Neural progenitor cell (in vitro differentiated cells): ENCODE measurements at regions not wholly inside any gene's neighbourhood (a gene's known extent, or its start where the extent isn't known, plus 50 kb on each side); places are given as distances from the start of the nearest gene placed in this dataset.

Source experiments
- DNase-seq: peaks from one replicate; pipeline ENCODE4 v3.0.0-alpha.2; 2016; ENCODE audit warnings: low spot score
- H2AFZ ChIP-seq: fragments of 200-600 bp; sonication (generic); replicated peaks from 2 replicates; pipeline ENCODE4 v1.6.1; 2016; ENCODE audit warnings: antibody characterized with exemption
- H3F3A ChIP-seq: fragments of 200-600 bp; sonication (generic); 2 replicates; pipeline ENCODE4 v1.6.1; 2016; ENCODE audit warnings: antibody characterized with exemption, low read depth
- H3K27ac ChIP-seq: fragments of 200-600 bp; sonication (generic); 2 replicates; pipeline ENCODE4 v1.5.1; 2016; ENCODE audit warnings: mild to moderate bottlenecking
- H3K27me3 ChIP-seq: fragments of 200-600 bp; sonication (generic); 2 replicates; pipeline ENCODE4 v1.6.1; 2016; ENCODE audit warnings: mild to moderate bottlenecking, moderate library complexity
- H3K36me3 ChIP-seq: fragments of 200-600 bp; sonication (generic); 2 replicates; pipeline ENCODE4 v1.5.1; 2016
- H3K4me1 ChIP-seq: fragments of 200-600 bp; sonication (generic); 2 replicates; pipeline ENCODE4 v1.6.1; 2016; ENCODE audit warnings: mixed run types
- H3K4me2 ChIP-seq: fragments of 200-600 bp; sonication (generic); 2 replicates; pipeline ENCODE4 v1.6.1; 2016
- H3K4me3 ChIP-seq: fragments of 200-600 bp; sonication (generic); 2 replicates; pipeline ENCODE4 v1.5.1; 2016
- H3K79me2 ChIP-seq: fragments of 200-600 bp; sonication (generic); 2 replicates; pipeline ENCODE4 v1.6.1; 2016; ENCODE audit warnings: low read depth
- H3K9ac ChIP-seq: fragments of 200-600 bp; sonication (generic); 2 replicates; pipeline ENCODE4 v1.6.1; 2016
- H3K9me3 ChIP-seq: fragments of 200-600 bp; sonication (generic); 2 replicates; pipeline ENCODE4 v1.5.1; 2016; ENCODE audit warnings: low read depth
- H4K20me1 ChIP-seq: fragments of 200-600 bp; sonication (generic); 2 replicates; pipeline ENCODE4 v1.6.1; 2016; ENCODE audit warnings: low read depth
- H3K27ac Mint-ChIP-seq: 3 replicates; pipeline ENCODE4 v1.8.0; 2021; ENCODE audit warnings: mixed read lengths
- H3K27me3 Mint-ChIP-seq: 2 replicates; pipeline ENCODE4 v1.8.0; 2022; ENCODE audit warnings: low read depth, mild to moderate bottlenecking, inconsistent platforms, moderate library complexity, mixed read lengths; ENCODE audit not compliant: insufficient read depth
- H3K36me3 Mint-ChIP-seq: 3 replicates; pipeline ENCODE4 v1.8.0; 2021; ENCODE audit warnings: mixed read lengths
- H3K4me1 Mint-ChIP-seq: 3 replicates; pipeline ENCODE4 v1.8.0; 2021; ENCODE audit warnings: mixed read lengths
- H3K4me3 Mint-ChIP-seq: 3 replicates; pipeline ENCODE4 v1.8.0; 2021; ENCODE audit warnings: mild to moderate bottlenecking, moderate library complexity, mixed read lengths
- H3K9me3 Mint-ChIP-seq: 3 replicates; pipeline ENCODE4 v1.8.0; 2020; ENCODE audit warnings: mixed read lengths
- CTCF ChIP-seq: fragments of 200-600 bp; sonication (generic); IDR thresholded peaks from 2 replicates; pipeline ENCODE4 v1.5.1; 2017; ENCODE audit warnings: antibody characterized with exemption, mild to moderate bottlenecking
- EZH2 ChIP-seq: fragments of 200-600 bp; sonication (generic); IDR thresholded peaks from 2 replicates; pipeline ENCODE4 v1.6.1; 2017; ENCODE audit warnings: antibody characterized with exemption, mild to moderate bottlenecking, moderate library complexity
- EZH2phosphoT487 ChIP-seq: fragments of 200-600 bp; sonication (generic); IDR thresholded peaks from 2 replicates; pipeline ENCODE4 v1.6.1; 2017; ENCODE audit warnings: antibody characterized with exemption

GRCh38 chr9:91143162-91143561 lies 218.6 kb downstream of the AUH start:
- no peaks in the 10 kb centered on the region for H3K27me3 ChIP-seq
- no peaks in the 10 kb centered on the region for H3K9me3 ChIP-seq
- Mint-ChIP-seq H3K27ac (no peak overlapping the region), H3K4me1 (peaks cover 12% of the 10 kb centered on the region), H3K27me3 (no peaks in the 10 kb centered on the region), H3K4me3 (no peak overlapping the region), H3K36me3 (no peaks in the 10 kb centered on the region), H3K9me3 (peaks cover 2% of the 10 kb centered on the region)
- H3K4me3 ChIP-seq, result no peak overlapping the region
- no peak overlapping the region for H3K9ac ChIP-seq
- peaks cover 27% of the 10 kb centered on the region for H3K4me1 ChIP-seq
- no peak for DNase-seq
- no peak overlapping the region for H2AFZ ChIP-seq
- H3K4me2 ChIP-seq, result no peak overlapping the region
- H4K20me1 ChIP-seq, result no peaks in the 10 kb centered on the region
- no peaks in the 10 kb centered on the region for H3K36me3 ChIP-seq
- H3F3A ChIP-seq, result peaks cover 11% of the 10 kb centered on the region
- TF ChIP-seq EZH2 (no peak), EZH2phosphoT487 (no peak), CTCF (no peak)
- H3K79me2 ChIP-seq, result no peaks in the 10 kb centered on the region
- no peak overlapping the region for H3K27ac ChIP-seq

GRCh38 chr9:91143642-91144041 lies 218.1 kb downstream of the AUH start:
- Histone ChIP-seq H3K36me3 (no peaks in the 10 kb centered on the region), H4K20me1 (no peaks in the 10 kb centered on the region), H3K4me1 (peaks cover 29% of the 10 kb centered on the region), H3K9me3 (no peaks in the 10 kb centered on the region), H3K27me3 (no peaks in the 10 kb centered on the region), H3K27ac (no peak overlapping the region), H3K4me2 (no peak overlapping the region), H2AFZ (no peak overlapping the region), H3K4me3 (no peak overlapping the region), H3K79me2 (no peaks in the 10 kb centered on the region), H3F3A (peaks cover 12% of the 10 kb centered on the region), H3K9ac (no peak overlapping the region)
- no peak for DNase-seq
- no peak overlapping the region for H3K4me3 Mint-ChIP-seq
- H3K36me3 Mint-ChIP-seq, result no peaks in the 10 kb centered on the region
- H3K4me1 Mint-ChIP-seq, result peaks cover 12% of the 10 kb centered on the region
- H3K9me3 Mint-ChIP-seq, result peaks cover 3% of the 10 kb centered on the region
- TF ChIP-seq EZH2 (no peak), EZH2phosphoT487 (no peak), CTCF (no peak)
- H3K27ac Mint-ChIP-seq, result no peak overlapping the region
- H3K27me3 Mint-ChIP-seq, result no peaks in the 10 kb centered on the region

GRCh38 chr9:91144769-91145168 lies 216.9 kb downstream of the AUH start:
- Mint-ChIP-seq H3K27ac (no peak overlapping the region), H3K27me3 (no peaks in the 10 kb centered on the region), H3K4me3 (no peak overlapping the region), H3K4me1 (peaks cover 12% of the 10 kb centered on the region), H3K36me3 (no peaks in the 10 kb centered on the region), H3K9me3 (peaks cover 5% of the 10 kb centered on the region)
- no peak for DNase-seq
- Histone ChIP-seq H3K4me3 (no peak overlapping the region), H4K20me1 (no peaks in the 10 kb centered on the region), H3K27ac (no peak overlapping the region), H3K36me3 (no peaks in the 10 kb centered on the region), H3K4me1 (peaks cover 29% of the 10 kb centered on the region), H2AFZ (no peak overlapping the region), H3K79me2 (no peaks in the 10 kb centered on the region), H3K27me3 (no peaks in the 10 kb centered on the region), H3K9ac (no peak overlapping the region), H3F3A (peaks cover 12% of the 10 kb centered on the region), H3K4me2 (no peak overlapping the region), H3K9me3 (no peaks in the 10 kb centered on the region)
- no peak for TF ChIP-seq EZH2
- no peak for TF ChIP-seq EZH2phosphoT487
- no peak for TF ChIP-seq CTCF

GRCh38 chr9:91145496-91145895 lies 216.2 kb downstream of the AUH start:
- Histone ChIP-seq H3K9me3 (no peaks in the 10 kb centered on the region), H3K36me3 (no peaks in the 10 kb centered on the region), H3K27me3 (no peaks in the 10 kb centered on the region), H4K20me1 (no peaks in the 10 kb centered on the region), H3K4me2 (no peak overlapping the region), H3K4me3 (no peak overlapping the region), H3K4me1 (peaks cover 29% of the 10 kb centered on the region), H3K9ac (no peak overlapping the region), H3K27ac (no peak overlapping the region), H3F3A (peaks cover 12% of the 10 kb centered on the region), H2AFZ (no peak overlapping the region), H3K79me2 (no peaks in the 10 kb centered on the region)
- H3K4me3 Mint-ChIP-seq, result no peak overlapping the region
- TF ChIP-seq EZH2phosphoT487, result no peak
- TF ChIP-seq EZH2, result no peak
- no peak for TF ChIP-seq CTCF
- H3K27ac Mint-ChIP-seq, result no peak overlapping the region
- H3K4me1 Mint-ChIP-seq, result peaks cover 12% of the 10 kb centered on the region
- H3K36me3 Mint-ChIP-seq, result no peaks in the 10 kb centered on the region
- DNase-seq, result no peak
- H3K27me3 Mint-ChIP-seq, result no peaks in the 10 kb centered on the region
- peaks cover 6% of the 10 kb centered on the region for H3K9me3 Mint-ChIP-seq
